ENCODE measurements at regions not wholly inside any gene's neighbourhood (a gene's known extent, or its start where the extent isn't known, plus 50 kb on each side); places are given as distances from the start of the nearest gene placed in this dataset.

DNA sequence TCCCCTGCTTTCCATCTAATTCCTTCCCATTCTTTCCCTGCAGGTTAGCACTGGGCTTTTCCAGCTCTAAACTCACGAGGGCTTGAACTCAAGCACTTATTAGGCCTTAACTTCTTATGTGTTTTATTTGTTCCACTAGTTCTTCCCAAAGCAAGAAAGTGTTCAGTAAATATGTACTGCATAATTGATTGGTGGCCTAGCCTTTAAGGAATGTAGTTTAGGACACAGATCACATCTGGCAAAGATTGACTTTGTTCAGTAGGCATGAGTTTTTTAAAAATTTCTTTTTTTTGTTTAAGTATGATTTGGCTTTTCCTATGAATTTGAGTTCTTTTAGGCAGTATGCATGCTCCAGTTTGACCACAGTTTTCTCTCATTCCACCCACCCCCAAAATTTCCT, 285.2 kb downstream of the NPR3 start:
- TF ChIP-seq CTCF (conservative IDR thresholded peaks at IDR 0.05; ENCODE audit: low read depth, low read length) (no peak), EZH2 (IDR thresholded peaks at IDR 0.05; ENCODE audit: low read length, unreplicated experiment) (no peak), EZH2phosphoT487 (IDR thresholded peaks at IDR 0.05; ENCODE audit: borderline replicate concordance, low read length) (no peak)

Measured in PC-3 (cell line).